NCI-H748 (cell line): ENCODE measurements at regions not wholly inside any gene's neighbourhood (a gene's known extent, or its start where the extent isn't known, plus 50 kb on each side); places are given as distances from the start of the nearest gene placed in this dataset.
A peak's percentile ranks its signal among the peaks of the same experiment; 100 is the strongest.

Experiments
- DNase-seq: peaks from one replicate; lab custom pipeline; 2025; ENCODE audit not compliant: unreplicated experiment; lab: John Stamatoyannopoulos, UW

DNA sequence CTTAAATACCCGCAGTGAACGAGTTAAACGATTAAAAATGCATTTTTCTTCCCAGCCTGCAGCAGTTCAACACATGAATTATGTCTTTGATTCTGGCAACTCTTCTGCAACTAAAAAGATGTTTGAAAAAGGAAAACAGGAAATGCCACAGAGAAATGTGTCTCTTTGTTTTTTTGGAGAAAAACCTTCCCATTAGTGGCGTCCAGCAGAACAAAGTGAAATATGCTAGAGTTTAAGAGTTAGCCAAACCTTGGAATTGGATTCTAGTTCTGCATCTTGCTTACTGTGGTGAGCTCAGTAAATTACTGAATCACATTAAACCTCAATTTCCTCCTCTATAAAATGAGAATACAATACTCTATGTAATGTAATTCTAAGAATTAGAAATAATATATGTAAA is 900.2 kb upstream of the ACVR2A start:
- no peak for DNase-seq

DNA sequence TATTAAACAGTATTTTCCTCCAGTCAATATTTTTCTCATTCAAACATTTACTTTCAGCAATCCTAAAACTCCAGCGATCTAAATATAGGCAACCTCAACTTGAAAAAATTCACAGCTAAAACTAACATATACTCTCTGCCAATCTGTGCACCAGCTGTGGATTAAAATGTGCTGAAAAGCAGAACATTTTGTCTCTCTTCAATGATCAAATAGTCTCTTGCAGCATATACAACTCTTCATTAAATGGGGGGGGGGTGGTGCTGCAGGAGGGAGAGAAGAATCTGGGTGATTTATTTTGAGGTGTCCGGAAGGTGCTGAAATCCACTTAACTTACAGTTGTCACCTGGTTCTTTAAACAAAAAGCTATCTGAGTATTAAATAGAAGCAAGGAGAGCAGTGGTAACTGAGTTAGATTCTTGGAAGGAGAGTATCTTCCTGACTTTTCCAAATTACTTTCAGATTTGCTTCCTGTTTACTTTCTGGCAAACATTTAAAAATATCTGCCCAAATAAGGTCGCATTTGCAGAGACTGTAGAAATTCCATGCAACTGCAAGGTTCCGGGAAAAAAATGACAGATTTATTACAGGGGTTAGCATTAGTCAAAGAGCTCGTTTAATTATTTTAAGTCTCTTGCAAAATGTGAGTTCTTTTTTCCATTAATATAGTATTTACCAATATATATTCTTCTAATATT is 904.7 kb upstream of the ACVR2A start:
- no peak for DNase-seq

DNA sequence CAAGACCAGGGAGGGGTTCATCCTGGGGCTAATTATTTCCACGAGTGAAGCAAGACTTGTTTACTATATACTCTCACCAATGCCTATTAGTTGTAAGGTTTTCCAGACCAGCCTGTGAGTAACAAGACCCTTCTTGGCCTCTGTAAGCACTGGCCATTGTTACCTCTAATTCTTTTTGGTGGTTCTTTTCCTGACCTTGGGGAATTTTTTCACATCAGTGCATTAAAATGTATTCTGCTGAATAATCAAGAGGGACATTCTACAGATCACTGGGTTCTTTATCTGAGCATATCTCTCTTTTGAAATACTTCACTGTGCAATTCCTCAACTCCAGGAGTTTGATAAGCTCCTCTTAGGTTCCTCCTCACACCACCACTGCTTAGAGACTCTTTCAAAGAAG is 909.9 kb upstream of the ACVR2A start:
- DNase-seq = no peak

DNA sequence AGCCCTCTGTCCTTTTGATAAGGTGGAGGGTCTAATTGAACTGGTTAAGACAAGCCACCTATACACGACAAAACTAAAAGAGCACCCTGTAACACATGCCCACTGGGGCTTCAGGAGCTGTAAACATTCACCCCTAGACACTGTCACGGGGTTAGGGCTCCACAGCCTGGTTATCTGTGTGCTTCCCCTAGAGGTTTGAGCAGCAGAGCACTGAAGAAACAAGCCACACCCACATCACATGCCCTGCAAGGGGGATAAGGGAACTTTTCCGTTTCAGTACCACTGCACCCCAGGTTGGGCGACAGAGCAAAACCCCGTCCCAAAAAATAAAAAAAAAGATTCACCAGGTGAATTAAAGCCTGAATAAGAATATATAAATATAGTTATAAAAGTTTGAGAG is 913.7 kb upstream of the ACVR2A start:
- no peak for DNase-seq

DNA sequence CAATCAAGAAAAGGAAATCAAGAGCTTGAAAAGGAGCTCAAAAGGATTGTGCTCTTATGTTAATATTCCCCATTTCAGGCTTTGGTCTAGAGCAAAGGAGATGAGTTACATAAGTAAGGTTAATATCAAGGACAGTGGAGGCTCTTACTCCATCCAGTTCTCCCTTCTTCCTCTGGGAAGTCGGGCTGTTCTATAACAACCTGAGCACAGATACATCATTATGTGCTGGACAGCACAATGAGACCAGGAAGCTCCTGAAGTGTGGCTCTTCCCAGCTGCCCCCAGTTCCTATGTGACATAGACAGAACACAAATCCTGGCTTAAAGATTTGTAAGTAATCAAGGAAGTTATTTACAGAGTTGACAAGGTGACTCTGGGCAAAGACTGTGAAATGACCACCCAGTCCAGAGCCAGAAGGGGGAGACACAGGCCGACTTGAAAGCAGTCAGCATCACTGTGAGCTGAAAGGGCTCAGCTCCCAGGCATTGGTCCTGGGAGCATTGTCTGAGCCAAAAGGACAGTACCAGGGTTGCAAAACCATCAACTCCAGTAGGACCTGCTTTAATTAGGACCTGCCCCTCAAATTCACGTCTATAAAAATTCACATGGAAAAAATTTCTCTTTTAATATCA is 917.6 kb upstream of the ACVR2A start:
- DNase-seq = peak; percentile 58

DNA sequence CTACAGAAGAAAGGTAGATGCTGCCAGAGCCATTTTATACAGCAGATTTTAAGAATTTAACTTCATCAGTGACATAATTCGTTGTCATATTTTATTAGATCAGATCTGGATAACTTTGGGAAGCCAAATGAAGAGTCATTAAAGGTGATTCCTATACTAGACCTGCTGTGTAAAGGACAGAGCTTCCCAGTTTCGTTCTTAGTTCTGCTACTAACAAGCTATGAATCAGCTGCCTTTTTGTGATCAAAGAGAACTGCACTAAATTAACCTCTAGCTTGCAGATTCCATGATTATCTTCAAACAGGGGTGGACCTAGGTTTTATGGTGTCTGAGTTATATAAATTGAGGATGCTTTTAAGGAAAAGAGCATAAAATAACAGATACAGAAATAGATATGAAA is 926.5 kb upstream of the ACVR2A start:
- no peak for DNase-seq

DNA sequence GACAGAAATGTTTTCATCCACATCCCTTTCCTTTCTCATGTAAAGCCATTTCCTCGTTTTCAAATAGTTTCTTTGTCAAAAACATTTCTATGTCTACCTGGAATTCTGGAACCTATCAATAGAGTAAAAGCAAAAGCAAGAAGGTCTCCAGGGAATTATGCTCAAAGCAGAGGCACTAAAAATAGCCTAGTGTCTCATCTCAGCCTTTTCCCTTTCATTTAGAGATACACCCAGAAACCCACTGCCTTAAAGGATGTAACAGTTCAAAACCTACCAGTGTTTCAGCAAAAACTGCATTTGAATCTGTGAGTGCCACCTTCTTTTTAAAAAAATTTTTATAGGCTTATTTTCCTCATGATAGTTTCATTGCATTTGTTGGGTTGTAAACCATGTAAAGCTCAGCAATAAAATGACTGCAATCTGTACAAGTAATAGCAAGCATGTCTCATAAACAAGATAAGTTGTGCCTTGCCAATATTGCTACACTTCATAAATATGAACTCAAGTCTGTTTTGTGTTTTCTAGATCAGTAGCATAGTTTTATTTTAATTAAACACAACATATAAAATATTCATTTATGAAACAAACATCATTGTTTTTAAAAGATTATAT is 927.3 kb upstream of the ACVR2A start:
- no peak for DNase-seq

DNA sequence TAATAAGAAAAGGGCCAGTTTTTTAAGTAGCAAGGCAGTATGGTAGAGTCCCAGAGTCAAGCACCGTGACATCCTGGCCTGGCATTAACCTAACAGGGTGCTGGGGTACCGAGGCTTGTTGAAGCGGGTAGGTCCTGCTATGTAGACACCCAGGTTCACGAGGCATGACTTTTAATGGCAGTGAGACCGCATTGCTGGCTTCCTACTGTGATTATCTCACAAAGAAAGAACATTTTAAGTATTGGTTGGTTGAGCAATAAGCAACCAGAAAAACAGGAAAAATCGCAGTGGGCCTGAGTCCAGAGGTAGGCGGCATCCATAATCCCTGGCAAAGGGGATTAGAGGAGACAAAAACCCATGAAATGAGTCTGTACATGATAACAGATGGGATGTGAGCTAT is 927.9 kb upstream of the ACVR2A start:
- DNase-seq = no peak

DNA sequence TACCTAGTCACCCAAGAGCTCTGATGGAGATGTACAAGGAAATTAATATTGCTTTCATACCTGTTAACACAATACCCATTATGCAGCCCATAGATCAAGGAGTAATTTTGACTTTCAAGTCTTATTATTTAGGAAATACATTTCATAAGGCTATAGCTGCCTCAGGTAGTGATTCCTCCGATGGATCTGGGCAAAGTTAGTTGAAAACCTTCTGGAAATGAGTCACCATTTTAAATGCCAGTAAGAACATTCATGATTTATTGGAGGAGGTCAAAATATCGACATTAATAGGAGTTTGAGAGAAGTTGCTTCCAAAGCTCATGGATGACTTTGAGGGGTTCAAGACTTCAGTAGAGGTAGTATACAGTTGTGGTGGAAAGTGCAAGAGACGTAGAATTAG is 931.4 kb upstream of the ACVR2A start:
- DNase-seq = no peak

DNA sequence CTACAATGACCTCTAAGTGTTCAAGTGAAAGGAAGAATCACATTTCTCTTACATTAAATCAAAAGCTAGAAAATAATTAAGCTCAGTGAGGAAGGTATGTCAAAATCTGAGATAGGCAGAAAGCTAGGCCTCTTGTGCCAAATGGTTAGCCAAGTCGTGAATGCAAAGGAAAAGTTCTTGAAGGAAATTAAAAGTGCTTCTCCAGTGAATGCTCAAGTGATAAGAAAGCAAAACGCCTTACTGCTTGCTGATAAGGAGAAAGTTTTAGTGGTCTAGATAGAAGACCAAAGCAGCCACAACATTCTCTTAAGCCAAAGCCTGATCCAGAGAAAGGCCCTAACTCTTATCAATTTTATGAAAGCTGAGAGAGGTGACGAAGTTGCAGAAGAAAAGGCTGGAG is 932.3 kb upstream of the ACVR2A start:
- DNase-seq = no peak

DNA sequence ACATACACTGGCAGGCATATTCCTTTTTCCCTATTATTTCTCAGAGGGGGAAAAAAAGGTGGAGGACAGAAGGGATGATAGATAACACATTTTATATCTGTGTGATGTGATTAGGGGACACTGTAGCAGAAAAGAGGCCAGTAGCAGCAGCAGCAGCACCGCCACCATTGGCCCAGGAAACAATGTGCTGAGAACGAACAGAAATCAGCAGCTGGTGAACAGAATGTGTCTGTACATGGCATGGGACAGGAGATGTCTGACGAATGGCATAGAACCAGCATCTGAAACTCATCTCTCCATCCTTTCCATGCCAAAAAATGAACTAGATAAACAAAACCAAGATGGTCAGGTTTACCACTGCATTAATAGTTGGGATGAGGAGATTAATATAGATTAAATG is 936.1 kb upstream of the ACVR2A start:
- no peak for DNase-seq

DNA sequence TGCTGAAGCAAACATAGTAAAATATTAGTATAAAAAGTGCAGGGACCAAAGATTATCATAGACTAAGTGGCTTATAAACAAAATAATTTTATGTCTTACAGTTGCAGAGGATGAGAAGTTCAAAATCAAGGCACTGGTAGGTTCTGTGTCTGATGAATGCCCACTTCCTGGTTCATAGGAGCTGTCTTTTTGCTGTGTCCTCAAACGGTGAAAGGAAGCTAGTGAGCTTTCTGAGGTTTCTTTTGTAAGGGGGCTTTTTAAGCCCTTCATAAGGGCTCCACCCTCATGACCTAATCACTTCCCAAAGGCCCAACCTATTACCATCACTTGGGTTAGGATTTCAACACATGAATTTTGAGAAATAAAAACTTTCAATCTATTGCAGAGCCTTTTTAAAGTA is 946.7 kb upstream of the ACVR2A start:
- DNase-seq = peak; percentile 2

DNA sequence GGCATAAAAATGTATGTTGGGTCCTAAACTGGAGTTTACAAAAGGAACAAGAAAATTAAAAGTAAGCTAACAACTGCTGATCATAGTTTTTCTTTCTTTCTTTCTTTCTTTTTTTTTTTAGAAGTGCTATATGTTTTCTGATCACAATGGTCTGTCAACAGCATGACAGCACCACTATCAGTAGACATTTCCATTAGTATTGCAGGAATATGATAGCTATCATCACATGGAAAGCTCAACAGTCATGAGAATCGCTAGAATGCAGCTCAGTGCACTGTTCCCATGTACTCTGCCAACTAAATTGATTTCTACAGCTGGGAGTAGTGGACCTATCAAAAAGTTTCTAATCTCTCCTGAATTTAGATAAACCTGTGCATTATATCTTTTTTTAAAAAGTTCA is 950.3 kb upstream of the ACVR2A start:
- no peak for DNase-seq

DNA sequence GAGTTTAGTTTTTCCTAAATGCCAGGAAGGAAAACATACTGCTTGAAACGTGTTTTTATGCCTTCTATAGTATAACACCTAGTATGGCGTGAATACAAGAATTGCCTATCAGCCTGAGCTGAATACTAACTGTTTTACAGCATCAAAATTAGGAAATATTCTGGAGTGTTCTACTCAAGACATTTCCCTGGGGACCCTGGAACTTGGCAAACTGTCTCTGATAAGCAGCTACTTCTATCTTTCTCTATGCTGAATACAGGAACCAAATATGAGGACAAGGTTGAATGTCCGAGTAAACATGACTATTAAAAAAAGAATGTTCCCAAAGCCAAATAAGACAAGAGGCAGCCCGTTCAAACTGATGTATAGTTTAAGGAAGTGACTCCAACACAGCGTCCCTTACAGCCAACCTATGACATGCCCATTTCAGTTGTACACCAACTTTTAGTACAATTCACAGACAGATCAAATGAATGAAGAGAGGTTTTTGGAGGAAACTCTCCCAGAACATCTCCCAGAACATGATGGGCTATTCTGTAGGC is 951.3 kb upstream of the ACVR2A start:
- DNase-seq = no peak

DNA sequence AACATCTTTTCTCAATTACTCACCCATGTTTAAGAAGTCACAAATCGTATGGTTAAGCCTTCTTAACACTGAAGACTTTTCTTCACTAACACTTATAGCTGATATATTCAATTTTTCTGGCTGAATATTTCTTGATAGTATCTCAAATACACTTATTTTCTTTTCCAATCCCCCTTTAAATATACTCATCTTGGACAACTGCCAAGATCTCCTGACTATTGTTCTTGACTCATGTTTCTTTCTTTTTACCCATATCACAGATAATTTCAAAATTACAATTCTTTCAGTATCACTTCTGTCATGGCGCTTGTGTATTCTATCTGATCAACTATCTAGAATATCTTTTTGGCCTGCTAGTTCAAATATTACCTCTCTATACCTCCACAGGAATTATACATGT is 954.3 kb upstream of the ACVR2A start:
- no peak for DNase-seq

DNA sequence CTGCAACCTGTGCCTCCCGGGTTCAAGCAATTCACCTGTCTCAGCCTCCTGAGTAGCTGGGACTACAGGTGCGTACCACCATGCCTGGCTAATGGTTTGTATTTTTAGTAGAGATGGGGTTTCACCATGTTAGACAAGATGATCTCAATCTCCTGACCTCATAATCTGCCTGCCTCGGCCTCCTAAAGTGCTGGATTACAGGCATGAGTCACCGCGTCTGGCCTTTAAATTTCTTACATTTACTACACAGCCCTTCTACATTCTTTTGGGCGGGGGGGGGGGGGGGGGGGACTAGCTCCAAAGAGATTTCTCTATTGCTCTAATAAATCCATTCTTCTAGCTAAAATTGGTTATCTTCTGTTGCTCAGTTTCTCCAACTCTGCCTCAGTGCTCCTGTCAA is 964.9 kb upstream of the ACVR2A start:
- DNase-seq = no peak

DNA sequence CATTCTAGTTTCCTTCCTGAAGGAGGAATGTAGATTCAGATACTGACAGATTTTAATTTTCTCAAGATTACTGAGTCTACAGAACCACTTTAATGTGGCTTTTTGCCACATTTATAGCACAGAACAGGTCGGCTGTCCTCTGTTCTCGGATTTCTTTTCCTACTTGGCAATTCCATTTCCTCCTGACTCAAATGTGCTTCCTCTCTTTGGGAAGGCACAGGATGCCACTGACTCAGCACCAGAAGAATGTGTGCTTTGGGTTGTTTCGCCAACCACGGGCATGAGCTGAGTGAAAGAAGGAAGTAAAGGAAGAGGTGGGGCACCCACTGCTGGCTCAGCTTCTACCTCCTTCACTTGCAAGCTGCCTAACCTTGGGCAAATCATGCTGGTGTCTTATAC is 970.6 kb upstream of the ACVR2A start:
- DNase-seq = no peak

DNA sequence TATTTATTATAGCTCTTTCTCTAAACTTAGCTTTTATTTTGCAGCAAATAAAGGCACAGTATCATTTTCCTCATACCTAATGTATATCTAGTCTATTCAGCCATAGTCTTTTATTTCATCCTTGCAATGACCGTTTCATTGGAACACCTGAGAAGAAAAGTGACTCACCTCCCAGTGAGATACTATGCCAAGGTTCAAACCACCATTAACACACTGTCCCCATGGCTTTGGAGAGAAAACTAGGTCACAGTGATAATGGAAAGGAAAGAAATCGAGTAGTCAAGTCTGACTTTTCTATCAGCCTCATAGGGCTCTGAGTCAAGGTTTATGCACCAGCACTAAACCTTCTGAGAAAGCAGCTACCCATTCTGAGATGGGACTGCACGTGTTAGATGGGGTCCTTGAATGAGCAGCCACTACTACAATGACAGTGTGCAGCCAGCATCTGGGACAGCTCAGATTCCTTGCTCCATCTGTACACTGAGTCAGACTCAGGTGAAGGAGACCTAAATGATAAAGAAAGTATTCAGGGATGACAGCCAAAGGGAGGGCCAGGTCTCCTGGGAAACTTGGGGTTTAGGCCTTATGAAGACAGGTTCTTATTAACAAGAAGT is 971.1 kb upstream of the ACVR2A start:
- DNase-seq = no peak

DNA sequence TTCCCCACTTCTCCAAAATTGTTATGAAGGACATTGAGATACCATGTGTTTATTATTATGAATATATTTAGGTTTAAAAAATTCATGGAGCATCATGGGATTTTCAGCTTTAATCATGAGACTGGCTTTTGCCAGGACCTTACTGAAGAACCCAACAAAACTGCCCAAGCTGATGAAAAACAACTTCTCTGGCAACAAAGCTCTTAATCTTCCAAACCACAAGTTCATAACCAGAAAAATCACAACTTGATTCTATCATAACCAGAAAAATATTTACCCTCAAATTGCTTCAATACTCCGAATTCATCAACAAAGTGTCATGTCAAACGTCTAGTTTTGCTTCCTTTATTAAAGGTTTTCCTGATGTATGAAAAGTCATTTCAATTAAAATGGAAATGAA is 971.8 kb upstream of the ACVR2A start:
- DNase-seq = no peak

DNA sequence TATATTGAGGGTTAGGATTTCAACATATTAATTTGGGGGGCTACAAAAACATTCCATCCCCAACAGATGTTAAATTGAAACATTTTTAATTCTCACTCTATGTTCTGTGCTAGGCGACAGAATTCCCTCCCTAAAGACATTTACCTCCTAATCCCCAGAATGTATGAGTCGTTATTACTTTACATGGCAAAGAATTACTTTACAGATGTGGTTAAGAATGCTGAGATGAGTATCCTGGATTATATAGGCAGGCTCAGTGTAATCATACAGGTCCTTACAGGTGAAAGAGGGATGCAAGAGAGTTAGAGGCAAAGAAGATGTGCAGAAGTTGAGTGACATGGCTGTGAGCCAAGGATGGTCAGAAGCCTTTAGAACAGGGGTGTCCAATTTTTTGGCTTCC is 974.1 kb upstream of the ACVR2A start:
- DNase-seq = no peak

DNA sequence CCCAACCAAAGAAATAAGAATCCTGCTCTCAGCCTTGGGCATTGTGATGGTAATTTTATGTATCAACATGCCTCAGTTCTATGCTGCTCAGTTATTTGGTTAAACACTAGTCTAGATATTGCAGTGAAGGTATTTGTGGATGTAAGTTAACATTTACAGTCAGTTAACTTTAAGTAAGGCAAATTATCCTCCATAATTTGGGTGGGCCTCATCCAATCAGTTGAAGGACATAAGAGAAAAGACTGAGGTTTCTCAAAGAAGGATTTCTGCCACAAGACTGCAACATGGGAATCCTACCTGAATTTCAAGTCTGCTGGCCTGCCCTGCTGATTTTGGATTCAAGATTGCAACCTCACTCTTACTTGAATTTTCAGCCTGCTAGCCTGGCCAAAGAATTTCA is 975.5 kb upstream of the ACVR2A start:
- DNase-seq = no peak

DNA sequence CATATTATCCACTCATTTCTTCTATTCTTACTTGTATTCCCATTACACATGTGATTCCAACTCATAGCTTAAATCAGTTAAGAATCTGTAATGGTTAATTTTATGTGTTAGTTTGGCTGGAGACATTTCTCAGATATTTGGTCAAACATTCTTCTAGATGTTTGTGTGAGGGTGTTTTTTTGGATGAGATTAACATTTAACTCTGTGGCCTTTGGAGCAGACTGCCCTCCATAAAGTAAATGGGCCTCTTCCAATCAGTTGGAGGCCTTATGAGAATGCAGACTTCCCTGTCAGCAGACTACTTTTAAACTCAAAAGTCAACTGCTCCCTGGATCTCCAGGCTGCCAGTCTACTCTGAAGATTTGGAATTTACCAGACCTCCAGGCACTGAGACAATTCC is 976.8 kb upstream of the ACVR2A start:
- DNase-seq = no peak
